ENCODE measurements at regions not wholly inside any gene's neighbourhood (a gene's known extent, or its start where the extent isn't known, plus 50 kb on each side); places are given as distances from the start of the nearest gene placed in this dataset.

- Histone ChIP-seq H3K4me1 (ENCODE audit: control insufficient read depth, insufficient read depth, low read length, poor library complexity, severe bottlenecking) (no peaks in the 10 kb centered on the region), H3K4me3 (ENCODE audit: extremely low read depth, insufficient read depth, low read length, poor library complexity, severe bottlenecking) (no peak overlapping the region), H3K27ac (ENCODE audit: low read depth, low read length, severe bottlenecking) (no peak overlapping the region), H3K36me3 (ENCODE audit: control insufficient read depth, insufficient read depth, low read length) (no peaks in the 10 kb centered on the region), H3K9me3 (ENCODE audit: control insufficient read depth, low read length) (peaks cover 5% of the 10 kb centered on the region)
- no CpG with 5 or more reads among the region's 4 CpGs for WGBS, 2 experiments (ENCODE audit: insufficient coverage in 2 of 2)
Observed at GRCh38 chr4:138757432-138757831, 258.1 kb upstream of the NOCT start.

- Histone ChIP-seq H3K4me1 (ENCODE audit: control insufficient read depth, insufficient read depth, low read length, poor library complexity, severe bottlenecking) (no peaks in the 10 kb centered on the region), H3K4me3 (ENCODE audit: extremely low read depth, insufficient read depth, low read length, poor library complexity, severe bottlenecking) (no peak overlapping the region), H3K27ac (ENCODE audit: low read depth, low read length, severe bottlenecking) (no peak overlapping the region), H3K36me3 (ENCODE audit: control insufficient read depth, insufficient read depth, low read length) (no peaks in the 10 kb centered on the region), H3K9me3 (ENCODE audit: control insufficient read depth, low read length) (peaks cover 5% of the 10 kb centered on the region)
Observed at GRCh38 chr4:138756519-138756918, 259.1 kb upstream of the NOCT start.

- H3K4me3 ChIP-seq (ENCODE audit: extremely low read depth, insufficient read depth, low read length, poor library complexity, severe bottlenecking): no peak overlapping the region
- WGBS, 2 experiments (ENCODE audit: insufficient coverage in 2 of 2): 86% methylated on average over 1 of the region's 3 CpGs; no CpG with 5 or more reads in 1 of the 2 experiments
- H3K9me3 ChIP-seq (ENCODE audit: control insufficient read depth, low read length): peaks cover 5% of the 10 kb centered on the region
- no peaks in the 10 kb centered on the region for H3K36me3 ChIP-seq (ENCODE audit: control insufficient read depth, insufficient read depth, low read length)
- H3K4me1 ChIP-seq (ENCODE audit: control insufficient read depth, insufficient read depth, low read length, poor library complexity, severe bottlenecking): no peaks in the 10 kb centered on the region
- no peak overlapping the region for H3K27ac ChIP-seq (ENCODE audit: low read depth, low read length, severe bottlenecking)
Observed at GRCh38 chr4:138751309-138751708, 264.3 kb upstream of the NOCT start.

- no peak overlapping the region for H3K27ac ChIP-seq (ENCODE audit: low read depth, low read length, severe bottlenecking)
- H3K36me3 ChIP-seq (ENCODE audit: control insufficient read depth, insufficient read depth, low read length): no peaks in the 10 kb centered on the region
- H3K9me3 ChIP-seq (ENCODE audit: control insufficient read depth, low read length): peaks cover 5% of the 10 kb centered on the region
- no peaks in the 10 kb centered on the region for H3K4me1 ChIP-seq (ENCODE audit: control insufficient read depth, insufficient read depth, low read length, poor library complexity, severe bottlenecking)
- H3K4me3 ChIP-seq (ENCODE audit: extremely low read depth, insufficient read depth, low read length, poor library complexity, severe bottlenecking): no peak overlapping the region
- 40% methylated on average over 1 of the region's 2 CpGs; no CpG with 5 or more reads in 1 of the 2 experiments for WGBS, 2 experiments (ENCODE audit: insufficient coverage in 2 of 2)
Observed at GRCh38 chr4:138749303-138749702, 266.3 kb upstream of the NOCT start.

GRCh38 chr4:138741766-138742377, 273.7 kb upstream of the NOCT start:
- 100% methylated on average over 1 of the region's 5 CpGs; no CpG with 5 or more reads in 1 of the 2 experiments for WGBS, 2 experiments (ENCODE audit: insufficient coverage in 2 of 2)

GRCh38 chr4:138740816-138741745, 274.5 kb upstream of the NOCT start:
- WGBS, 2 experiments (ENCODE audit: insufficient coverage in 2 of 2): 75 to 89% methylated on average over 3 to 4 of the region's 4 CpGs
- Histone ChIP-seq H3K36me3 (ENCODE audit: control insufficient read depth, insufficient read depth, low read length) (no peaks in the 10 kb centered on the region), H3K4me1 (ENCODE audit: control insufficient read depth, insufficient read depth, low read length, poor library complexity, severe bottlenecking) (no peaks in the 10 kb centered on the region), H3K4me3 (ENCODE audit: extremely low read depth, insufficient read depth, low read length, poor library complexity, severe bottlenecking) (no peak overlapping the region), H3K27ac (ENCODE audit: low read depth, low read length, severe bottlenecking) (no peak overlapping the region), H3K9me3 (ENCODE audit: control insufficient read depth, low read length) (no peaks in the 10 kb centered on the region)

More at GRCh38 chr4:138741766-138742377, 273.7 kb upstream of the NOCT start:
- no peaks in the 10 kb centered on the region for H3K9me3 ChIP-seq (ENCODE audit: control insufficient read depth, low read length)
- H3K4me1 ChIP-seq (ENCODE audit: control insufficient read depth, insufficient read depth, low read length, poor library complexity, severe bottlenecking): no peaks in the 10 kb centered on the region
- H3K36me3 ChIP-seq (ENCODE audit: control insufficient read depth, insufficient read depth, low read length): no peaks in the 10 kb centered on the region
- H3K4me3 ChIP-seq (ENCODE audit: extremely low read depth, insufficient read depth, low read length, poor library complexity, severe bottlenecking): no peak overlapping the region
- H3K27ac ChIP-seq (ENCODE audit: low read depth, low read length, severe bottlenecking): no peak overlapping the region

GRCh38 chr4:138736362-138736761, 279.2 kb upstream of the NOCT start:
- H3K9me3 ChIP-seq (ENCODE audit: control insufficient read depth, low read length): no peaks in the 10 kb centered on the region
- no peaks in the 10 kb centered on the region for H3K4me1 ChIP-seq (ENCODE audit: control insufficient read depth, insufficient read depth, low read length, poor library complexity, severe bottlenecking)
- H3K36me3 ChIP-seq (ENCODE audit: control insufficient read depth, insufficient read depth, low read length): no peaks in the 10 kb centered on the region
- H3K27ac ChIP-seq (ENCODE audit: low read depth, low read length, severe bottlenecking): no peak overlapping the region
- H3K4me3 ChIP-seq (ENCODE audit: extremely low read depth, insufficient read depth, low read length, poor library complexity, severe bottlenecking): no peak overlapping the region

- Histone ChIP-seq H3K4me3 (ENCODE audit: extremely low read depth, insufficient read depth, low read length, poor library complexity, severe bottlenecking) (no peak overlapping the region), H3K9me3 (ENCODE audit: control insufficient read depth, low read length) (no peaks in the 10 kb centered on the region), H3K4me1 (ENCODE audit: control insufficient read depth, insufficient read depth, low read length, poor library complexity, severe bottlenecking) (no peaks in the 10 kb centered on the region), H3K36me3 (ENCODE audit: control insufficient read depth, insufficient read depth, low read length) (no peaks in the 10 kb centered on the region), H3K27ac (ENCODE audit: low read depth, low read length, severe bottlenecking) (no peak overlapping the region)
- WGBS, 2 experiments (ENCODE audit: insufficient coverage in 2 of 2): no CpG with 5 or more reads among the region's 1 CpG
Observed at GRCh38 chr4:138734746-138735145, 280.8 kb upstream of the NOCT start.

- Histone ChIP-seq H3K36me3 (ENCODE audit: control insufficient read depth, insufficient read depth, low read length) (no peaks in the 10 kb centered on the region), H3K4me1 (ENCODE audit: control insufficient read depth, insufficient read depth, low read length, poor library complexity, severe bottlenecking) (no peaks in the 10 kb centered on the region), H3K4me3 (ENCODE audit: extremely low read depth, insufficient read depth, low read length, poor library complexity, severe bottlenecking) (no peak overlapping the region), H3K27ac (ENCODE audit: low read depth, low read length, severe bottlenecking) (no peak overlapping the region), H3K9me3 (ENCODE audit: control insufficient read depth, low read length) (no peaks in the 10 kb centered on the region)
- 100% methylated on average over 1 of the region's 3 CpGs; no CpG with 5 or more reads in 1 of the 2 experiments for WGBS, 2 experiments (ENCODE audit: insufficient coverage in 2 of 2)
Observed at GRCh38 chr4:138728566-138728965, 287.0 kb upstream of the NOCT start.

- Histone ChIP-seq H3K4me1 (ENCODE audit: control insufficient read depth, insufficient read depth, low read length, poor library complexity, severe bottlenecking) (no peaks in the 10 kb centered on the region), H3K4me3 (ENCODE audit: extremely low read depth, insufficient read depth, low read length, poor library complexity, severe bottlenecking) (no peak overlapping the region), H3K27ac (ENCODE audit: low read depth, low read length, severe bottlenecking) (no peak overlapping the region), H3K9me3 (ENCODE audit: control insufficient read depth, low read length) (no peaks in the 10 kb centered on the region), H3K36me3 (ENCODE audit: control insufficient read depth, insufficient read depth, low read length) (no peaks in the 10 kb centered on the region)
- 83 to 88% methylated on average over 2 to 3 of the region's 3 CpGs for WGBS, 2 experiments (ENCODE audit: insufficient coverage in 2 of 2)
Observed at GRCh38 chr4:138727731-138728130, 287.9 kb upstream of the NOCT start.

- Histone ChIP-seq H3K9me3 (ENCODE audit: control insufficient read depth, low read length) (no peaks in the 10 kb centered on the region), H3K27ac (ENCODE audit: low read depth, low read length, severe bottlenecking) (no peak overlapping the region), H3K4me3 (ENCODE audit: extremely low read depth, insufficient read depth, low read length, poor library complexity, severe bottlenecking) (no peak overlapping the region), H3K36me3 (ENCODE audit: control insufficient read depth, insufficient read depth, low read length) (no peaks in the 10 kb centered on the region), H3K4me1 (ENCODE audit: control insufficient read depth, insufficient read depth, low read length, poor library complexity, severe bottlenecking) (no peaks in the 10 kb centered on the region)
- 27 to 39% methylated on average over 2 to 4 of the region's 4 CpGs for WGBS, 2 experiments (ENCODE audit: insufficient coverage in 2 of 2)
Observed at GRCh38 chr4:138724530-138724929, 291.1 kb upstream of the NOCT start.
